Progenitor cell of endocrine pancreas (in vitro differentiated cells): ENCODE measurements at regions not wholly inside any gene's neighbourhood (a gene's known extent, or its start where the extent isn't known, plus 50 kb on each side); places are given as distances from the start of the nearest gene placed in this dataset.

Source experiments
- DNase-seq: peaks from one replicate; pipeline ENCODE4 v3.0.0; 2021; ENCODE audit warnings: low spot score; ENCODE audit not compliant: unreplicated experiment
- H3K27ac Mint-ChIP-seq: 2 replicates; pipeline ENCODE4 v1.8.0; 2021; ENCODE audit warnings: mild to moderate bottlenecking, moderate library complexity, mixed read lengths
- H3K27me3 Mint-ChIP-seq: 2 replicates; pipeline ENCODE4 v1.8.0; 2021; ENCODE audit warnings: mixed read lengths
- H3K36me3 Mint-ChIP-seq: 2 replicates; pipeline ENCODE4 v1.8.0; 2022; ENCODE audit warnings: mixed read lengths; ENCODE audit not compliant: insufficient read depth
- H3K4me1 Mint-ChIP-seq: 2 replicates; pipeline ENCODE4 v1.8.0; 2021; ENCODE audit warnings: low read depth, mixed read lengths
- H3K4me3 Mint-ChIP-seq: 2 replicates; pipeline ENCODE4 v1.8.0; 2021; ENCODE audit warnings: low read depth, mild to moderate bottlenecking, moderate library complexity, mixed read lengths
- H3K9me3 Mint-ChIP-seq: 2 replicates; pipeline ENCODE4 v1.8.0; 2021; ENCODE audit warnings: low read depth, mixed read lengths
- TF ChIP-seq, protein P1 (sequence below): fragments of 200-600 bp; sonication (generic); IDR thresholded peaks from one replicate; pipeline ENCODE4 v1.5.0; 2021; ENCODE audit warnings: antibody characterized with exemption, mild to moderate bottlenecking; ENCODE audit not compliant: unreplicated experiment

GRCh38 chr2:157932480-157933159 lies 56.5 kb upstream of the ACVR1 start:
- peaks cover 41% of the 10 kb centered on the region for H3K27me3 Mint-ChIP-seq
- no peaks in the 10 kb centered on the region for H3K36me3 Mint-ChIP-seq
- H3K4me3 Mint-ChIP-seq: peak overlapping the region; percentile 53
- TF ChIP-seq, protein P1, sequence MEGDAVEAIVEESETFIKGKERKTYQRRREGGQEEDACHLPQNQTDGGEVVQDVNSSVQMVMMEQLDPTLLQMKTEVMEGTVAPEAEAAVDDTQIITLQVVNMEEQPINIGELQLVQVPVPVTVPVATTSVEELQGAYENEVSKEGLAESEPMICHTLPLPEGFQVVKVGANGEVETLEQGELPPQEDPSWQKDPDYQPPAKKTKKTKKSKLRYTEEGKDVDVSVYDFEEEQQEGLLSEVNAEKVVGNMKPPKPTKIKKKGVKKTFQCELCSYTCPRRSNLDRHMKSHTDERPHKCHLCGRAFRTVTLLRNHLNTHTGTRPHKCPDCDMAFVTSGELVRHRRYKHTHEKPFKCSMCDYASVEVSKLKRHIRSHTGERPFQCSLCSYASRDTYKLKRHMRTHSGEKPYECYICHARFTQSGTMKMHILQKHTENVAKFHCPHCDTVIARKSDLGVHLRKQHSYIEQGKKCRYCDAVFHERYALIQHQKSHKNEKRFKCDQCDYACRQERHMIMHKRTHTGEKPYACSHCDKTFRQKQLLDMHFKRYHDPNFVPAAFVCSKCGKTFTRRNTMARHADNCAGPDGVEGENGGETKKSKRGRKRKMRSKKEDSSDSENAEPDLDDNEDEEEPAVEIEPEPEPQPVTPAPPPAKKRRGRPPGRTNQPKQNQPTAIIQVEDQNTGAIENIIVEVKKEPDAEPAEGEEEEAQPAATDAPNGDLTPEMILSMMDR: no peak
- H3K9me3 Mint-ChIP-seq: no peaks in the 10 kb centered on the region
- peak overlapping the region; percentile 94 for H3K27ac Mint-ChIP-seq
- DNase-seq: no peak
- peaks cover 32% of the 10 kb centered on the region for H3K4me1 Mint-ChIP-seq

DNA sequence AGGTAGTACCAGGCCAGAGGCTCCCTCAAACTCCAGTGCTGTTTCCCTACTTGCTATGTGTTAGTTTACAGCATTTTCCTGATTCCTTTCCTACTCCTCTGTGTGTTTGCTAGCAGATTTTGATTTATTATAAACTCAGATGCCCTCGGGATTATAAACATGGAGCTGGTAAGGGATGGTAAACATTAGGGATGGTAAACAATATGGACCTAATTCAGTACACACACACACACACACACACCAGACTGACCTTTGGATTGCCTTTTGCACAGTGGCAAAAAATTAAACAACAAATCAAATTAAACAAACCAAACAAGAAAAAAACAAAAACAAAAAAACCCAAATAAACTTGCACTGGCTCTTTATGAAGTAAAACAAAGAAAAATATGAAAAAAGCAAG lies 55.4 kb upstream of the ACVR1 start:
- Mint-ChIP-seq H3K36me3 (no peaks in the 10 kb centered on the region), H3K4me3 (no peak overlapping the region), H3K27ac (peak overlapping the region; percentile 10), H3K4me1 (peaks cover 32% of the 10 kb centered on the region), H3K9me3 (no peaks in the 10 kb centered on the region), H3K27me3 (peaks cover 40% of the 10 kb centered on the region)
- TF ChIP-seq, protein P1: no peak
- no peak for DNase-seq

- Mint-ChIP-seq H3K36me3 (no peaks in the 10 kb centered on the region), H3K9me3 (no peaks in the 10 kb centered on the region), H3K4me3 (no peak overlapping the region), H3K27ac (no peak overlapping the region), H3K4me1 (peaks cover 31% of the 10 kb centered on the region), H3K27me3 (peaks cover 32% of the 10 kb centered on the region)
- TF ChIP-seq, protein P1: no peak
- no peak for DNase-seq
Measured at GRCh38 chr2:157930728-157931127, 54.6 kb upstream of the ACVR1 start.

DNA sequence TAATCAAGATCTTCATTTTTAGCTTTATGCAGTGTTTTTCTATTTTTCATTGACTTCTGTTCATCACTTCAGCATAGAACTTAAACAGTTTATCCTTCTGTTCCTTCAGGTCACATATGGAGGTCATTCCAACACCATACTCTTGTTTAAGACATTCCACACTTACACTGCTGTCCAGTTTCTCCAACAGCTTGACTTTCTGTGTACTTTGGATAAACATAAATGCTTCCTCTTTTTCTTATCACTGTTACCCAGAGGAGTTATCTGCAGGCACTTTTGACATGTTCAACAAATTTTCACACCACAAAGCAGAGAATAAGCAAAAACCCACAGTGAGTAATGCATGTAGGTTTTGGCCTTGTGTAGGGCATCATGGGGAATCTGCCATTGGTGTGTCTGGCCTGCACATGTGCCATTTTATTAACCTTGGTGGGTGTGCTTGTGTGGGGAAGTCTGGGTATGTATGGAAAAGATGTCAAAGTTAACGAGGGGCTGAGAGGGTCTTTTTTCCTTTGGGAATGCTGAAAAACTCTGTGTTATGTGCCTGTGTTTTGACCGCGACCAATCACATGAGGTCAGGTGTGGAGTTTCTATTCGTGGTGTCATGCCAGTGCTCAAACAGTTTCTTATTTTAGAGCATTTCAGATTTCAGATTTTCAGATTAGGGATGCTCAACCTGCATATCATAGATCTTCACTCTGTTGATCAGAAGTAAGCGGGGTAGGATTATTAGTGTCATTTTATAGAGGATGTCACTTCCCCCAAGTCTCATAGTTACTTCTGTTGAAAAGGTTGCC lies 53.9 kb upstream of the ACVR1 start:
- Mint-ChIP-seq H3K9me3 (no peaks in the 10 kb centered on the region), H3K36me3 (no peaks in the 10 kb centered on the region), H3K27me3 (peaks cover 28% of the 10 kb centered on the region), H3K4me1 (peaks cover 31% of the 10 kb centered on the region), H3K27ac (no peak overlapping the region), H3K4me3 (no peak overlapping the region)
- DNase-seq: no peak
- TF ChIP-seq, protein P1: no peak

DNA sequence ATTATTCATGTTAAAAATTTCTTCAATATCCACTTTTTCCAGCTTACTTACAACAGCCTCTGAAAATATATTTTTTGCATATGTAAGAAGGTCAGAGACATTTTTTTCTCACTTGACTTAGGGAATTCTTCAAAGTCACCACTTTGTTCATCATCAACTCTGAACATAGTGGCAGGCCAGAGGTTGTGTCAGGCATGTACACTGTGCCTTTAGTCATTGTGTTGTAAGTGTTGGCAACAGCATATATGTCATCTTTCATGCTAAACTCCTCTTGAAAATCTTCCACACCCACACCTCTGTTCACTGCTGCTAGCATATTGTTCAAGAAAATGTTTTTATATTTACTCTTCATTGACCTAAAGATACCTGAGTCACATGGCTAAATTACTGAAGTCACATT lies 52.2 kb upstream of the ACVR1 start:
- no peaks in the 10 kb centered on the region for H3K9me3 Mint-ChIP-seq
- TF ChIP-seq, protein P1: no peak
- no peak for DNase-seq
- H3K4me1 Mint-ChIP-seq: peaks cover 23% of the 10 kb centered on the region
- no peak overlapping the region for H3K27ac Mint-ChIP-seq
- peaks cover 16% of the 10 kb centered on the region for H3K27me3 Mint-ChIP-seq
- H3K36me3 Mint-ChIP-seq: no peaks in the 10 kb centered on the region
- no peak overlapping the region for H3K4me3 Mint-ChIP-seq
